ENCODE measurements at regions not wholly inside any gene's neighbourhood (a gene's known extent, or its start where the extent isn't known, plus 50 kb on each side); places are given as distances from the start of the nearest gene placed in this dataset.
A peak's percentile ranks its signal among the peaks of the same experiment; 100 is the strongest.

GRCh38 chr6:151671195-151671594 lies 136.3 kb upstream of the ESR1 start:
- Histone ChIP-seq H3K27me3 (ENCODE audit: insufficient read depth, low read length) (no peaks in the 10 kb centered on the region), H2AFZ (ENCODE audit: low read depth, low read length) (no peak overlapping the region), H3K27ac (ENCODE audit: low read depth, low read length) (no peak overlapping the region), H4K20me1 (ENCODE audit: insufficient read depth, low read length) (no peaks in the 10 kb centered on the region), H3K9ac (ENCODE audit: low read length) (no peak overlapping the region), H3K4me1 (ENCODE audit: insufficient read depth, low read length) (no peaks in the 10 kb centered on the region), H3K4me3 (ENCODE audit: insufficient read depth, low read depth, low read length) (no peak overlapping the region), H3K79me2 (ENCODE audit: insufficient read depth, low read length) (no peaks in the 10 kb centered on the region), H3K9me3 (ENCODE audit: insufficient read depth, low read depth, low read length) (no peaks in the 10 kb centered on the region), H3K4me2 (ENCODE audit: low read length) (no peak overlapping the region), H3K36me3 (ENCODE audit: insufficient read depth, low read length) (no peaks in the 10 kb centered on the region)
- Mint-ChIP-seq H3K9me3 (ENCODE audit: unreplicated experiment) (peaks cover 4% of the 10 kb centered on the region), H3K27me3 (ENCODE audit: low read depth, unreplicated experiment) (peaks cover 2% of the 10 kb centered on the region), H3K4me1 (ENCODE audit: low read depth, unreplicated experiment) (peaks cover 8% of the 10 kb centered on the region), H3K36me3 (ENCODE audit: low read depth, unreplicated experiment) (no peaks in the 10 kb centered on the region), H3K27ac (ENCODE audit: unreplicated experiment) (no peak overlapping the region), H3K4me3 (ENCODE audit: unreplicated experiment) (no peak overlapping the region)
- TF ChIP-seq EZH2 (IDR thresholded peaks at IDR 0.05; ENCODE audit: insufficient read depth, low read length), result no peak
- no peak for FAIRE-seq
- DNase-seq (ENCODE audit: low read depth), result no peak

GRCh38 chr6:151674578-151674977 lies 132.9 kb upstream of the ESR1 start:
- H3K4me3 Mint-ChIP-seq (ENCODE audit: unreplicated experiment), result no peak overlapping the region
- DNase-seq (ENCODE audit: low read depth) (no peak), FAIRE-seq (no peak)
- TF ChIP-seq CTCF (IDR thresholded peaks at IDR 0.05; ENCODE audit: insufficient read depth, low read depth, low read length) (no peak), EZH2 (IDR thresholded peaks at IDR 0.05; ENCODE audit: insufficient read depth, low read length) (no peak)
- no peaks in the 10 kb centered on the region for H3K4me1 Mint-ChIP-seq (ENCODE audit: low read depth, unreplicated experiment)
- H3K27ac ChIP-seq (ENCODE audit: low read depth, low read length), result no peak overlapping the region
- no peaks in the 10 kb centered on the region for H3K36me3 ChIP-seq (ENCODE audit: insufficient read depth, low read length)
- no peaks in the 10 kb centered on the region for H3K36me3 Mint-ChIP-seq (ENCODE audit: low read depth, unreplicated experiment)
- H3K4me3 ChIP-seq (ENCODE audit: insufficient read depth, low read depth, low read length), result no peak overlapping the region
- no peaks in the 10 kb centered on the region for H3K79me2 ChIP-seq (ENCODE audit: insufficient read depth, low read length)
- no peaks in the 10 kb centered on the region for H3K27me3 ChIP-seq (ENCODE audit: insufficient read depth, low read length)
- peaks cover 2% of the 10 kb centered on the region for H3K27me3 Mint-ChIP-seq (ENCODE audit: low read depth, unreplicated experiment)
- no peaks in the 10 kb centered on the region for H4K20me1 ChIP-seq (ENCODE audit: insufficient read depth, low read length)
- no peaks in the 10 kb centered on the region for H3K4me1 ChIP-seq (ENCODE audit: insufficient read depth, low read length)
- H3K9ac ChIP-seq (ENCODE audit: low read length), result no peak overlapping the region
- H3K9me3 Mint-ChIP-seq (ENCODE audit: unreplicated experiment), result peaks cover 4% of the 10 kb centered on the region
- no peak overlapping the region for H2AFZ ChIP-seq (ENCODE audit: low read depth, low read length)
- H3K27ac Mint-ChIP-seq (ENCODE audit: unreplicated experiment), result no peak overlapping the region
- no peak overlapping the region for H3K4me2 ChIP-seq (ENCODE audit: low read length)
- H3K9me3 ChIP-seq (ENCODE audit: insufficient read depth, low read depth, low read length), result no peaks in the 10 kb centered on the region

- no peak for TF ChIP-seq EZH2 (IDR thresholded peaks at IDR 0.05; ENCODE audit: insufficient read depth, low read length)
- TF ChIP-seq CTCF (IDR thresholded peaks at IDR 0.05; ENCODE audit: insufficient read depth, low read depth, low read length), result peak; percentile 76
- Histone ChIP-seq H3K9me3 (ENCODE audit: insufficient read depth, low read depth, low read length) (no peaks in the 10 kb centered on the region), H3K4me3 (ENCODE audit: insufficient read depth, low read depth, low read length) (no peak overlapping the region), H3K36me3 (ENCODE audit: insufficient read depth, low read length) (no peaks in the 10 kb centered on the region), H2AFZ (ENCODE audit: low read depth, low read length) (no peak overlapping the region), H4K20me1 (ENCODE audit: insufficient read depth, low read length) (no peaks in the 10 kb centered on the region), H3K27me3 (ENCODE audit: insufficient read depth, low read length) (no peaks in the 10 kb centered on the region), H3K4me1 (ENCODE audit: insufficient read depth, low read length) (no peaks in the 10 kb centered on the region), H3K27ac (ENCODE audit: low read depth, low read length) (no peak overlapping the region), H3K4me2 (ENCODE audit: low read length) (no peak overlapping the region), H3K9ac (ENCODE audit: low read length) (no peak overlapping the region), H3K79me2 (ENCODE audit: insufficient read depth, low read length) (no peaks in the 10 kb centered on the region)
- H3K4me1 Mint-ChIP-seq (ENCODE audit: low read depth, unreplicated experiment), result no peaks in the 10 kb centered on the region
- DNase-seq (ENCODE audit: low read depth) (no peak), FAIRE-seq (no peak)
- H3K36me3 Mint-ChIP-seq (ENCODE audit: low read depth, unreplicated experiment), result no peaks in the 10 kb centered on the region
- H3K27ac Mint-ChIP-seq (ENCODE audit: unreplicated experiment), result no peak overlapping the region
- H3K9me3 Mint-ChIP-seq (ENCODE audit: unreplicated experiment), result peaks cover 4% of the 10 kb centered on the region
- peaks cover 2% of the 10 kb centered on the region for H3K27me3 Mint-ChIP-seq (ENCODE audit: low read depth, unreplicated experiment)
- H3K4me3 Mint-ChIP-seq (ENCODE audit: unreplicated experiment), result no peak overlapping the region
These were observed 131.6 kb upstream of the ESR1 start for GRCh38 chr6:151675746-151676459.
